ENCODE measurements at regions not wholly inside any gene's neighbourhood (a gene's known extent, or its start where the extent isn't known, plus 50 kb on each side); places are given as distances from the start of the nearest gene placed in this dataset.

- ChIA-PET CTCF (no interaction called here), POLR2A (no interaction called here)
- Mint-ChIP-seq H3K27ac (peak overlapping the region; percentile 57), H3K4me3 (no peak overlapping the region), H3K4me1 (peaks cover 56% of the 10 kb centered on the region), H3K27me3 (ENCODE audit: low read depth) (peaks cover 3% of the 10 kb centered on the region; the same call in 1 of the 2 replicates), H3K9me3 (peaks cover 5% of the 10 kb centered on the region; the same call in 1 of the 2 replicates), H3K36me3 (no peaks in the 10 kb centered on the region; the same call in 1 of the 2 replicates)
- DNase-seq (ENCODE audit: low spot score): no peak
- no peak for TF ChIP-seq ZNF263 (CRISPR knock-in tag; IDR thresholded peaks at IDR 0.05; ENCODE audit: low read depth)
- TF ChIP-seq USF1 (CRISPR knock-in tag; IDR thresholded peaks at IDR 0.05): no peak
- TF ChIP-seq JUN (CRISPR knock-in tag; IDR thresholded peaks at IDR 0.05): no peak
- TF ChIP-seq ZNF671 (CRISPR knock-in tag; IDR thresholded peaks at IDR 0.05): no peak
- TF ChIP-seq ZNF512 (CRISPR knock-in tag; IDR thresholded peaks at IDR 0.05; ENCODE audit: borderline replicate concordance): no peak
- TF ChIP-seq IRF1 (CRISPR knock-in tag; IDR thresholded peaks at IDR 0.05): no peak
- TF ChIP-seq IRF2 (CRISPR knock-in tag; IDR thresholded peaks at IDR 0.05; ENCODE audit: borderline replicate concordance, low read depth): no peak
- TF ChIP-seq ZNF532 (CRISPR knock-in tag; IDR thresholded peaks at IDR 0.05; ENCODE audit: borderline replicate concordance): no peak
- no peak for TF ChIP-seq HMGA2 (CRISPR knock-in tag; IDR thresholded peaks at IDR 0.05)
- TF ChIP-seq RORB (CRISPR knock-in tag; IDR thresholded peaks at IDR 0.05): no peak
- no peak for TF ChIP-seq MAX (CRISPR knock-in tag; IDR thresholded peaks at IDR 0.05)
- TF ChIP-seq FOXP4 (CRISPR knock-in tag; IDR thresholded peaks at IDR 0.05): no peak
- TF ChIP-seq ATF2 (CRISPR knock-in tag; IDR thresholded peaks at IDR 0.05; ENCODE audit: borderline replicate concordance, low read depth): no peak
- no peak for TF ChIP-seq CBFB (CRISPR knock-in tag; IDR thresholded peaks at IDR 0.05; ENCODE audit: low read depth)
- no peak for TF ChIP-seq CREM (CRISPR knock-in tag; IDR thresholded peaks at IDR 0.05)
- no peak for TF ChIP-seq MLX (CRISPR knock-in tag; IDR thresholded peaks at IDR 0.05)
- TF ChIP-seq ERG (CRISPR knock-in tag; IDR thresholded peaks at IDR 0.05): no peak
- no peak for TF ChIP-seq CREB1 (CRISPR knock-in tag; IDR thresholded peaks at IDR 0.05)
- no peak for TF ChIP-seq ELF4 (CRISPR knock-in tag; IDR thresholded peaks at IDR 0.05; ENCODE audit: low read depth)
- no peak for TF ChIP-seq ATF3 (CRISPR knock-in tag; conservative IDR thresholded peaks at IDR 0.05)
- no peak for ATAC-seq
Observed at GRCh38 chr6:14831070-14831469, 414.8 kb upstream of the JARID2 start.
